Heart right ventricle (tissue), 16 donors: ENCODE measurements at regions not wholly inside any gene's neighbourhood (a gene's known extent, or its start where the extent isn't known, plus 50 kb on each side); places are given as distances from the start of the nearest gene placed in this dataset.

ENCODE experiments used
- ATAC-seq, 8 donors: fragments of 200-7000 bp; cut with Tn5 transposase; one replicate each; pipeline ENCODE4 v1.9.1; 2020; ENCODE audit warnings: mild to moderate bottlenecking in 8 of 8, moderate library complexity in 8 of 8, moderate number of reproducible peaks in 1 of 8
- DNase-seq, 2 donors: peaks; one replicate each; pipeline ENCODE4 v3.0.0-alpha.2; 2020
- H3K27ac ChIP-seq, 10 donors: fragments of 200-600 bp; sonication (generic) in 2 of 10; one replicate each; pipeline versions ENCODE4 v1.5.0 to v1.8.0; 2020 to 2022; ENCODE audit warnings: mild to moderate bottlenecking in 3 of 10
- H3K27me3 ChIP-seq, 7 donors: fragments of 200-600 bp; one replicate each; pipeline ENCODE4 v1.8.0; 2021 to 2022; ENCODE audit warnings: mild to moderate bottlenecking in 2 of 7
- H3K36me3 ChIP-seq, 9 donors: fragments of 200-600 bp; sonication (generic) in 1 of 9; one replicate each; pipeline versions ENCODE4 v1.5.0 to v1.8.0; 2020 to 2022; ENCODE audit warnings: mild to moderate bottlenecking in 2 of 9
- H3K4me1 ChIP-seq, 9 donors: fragments of 200-600 bp; sonication (generic) in 1 of 9; one replicate each; pipeline versions ENCODE4 v1.5.0 to v1.8.0; 2020 to 2022; ENCODE audit warnings: mild to moderate bottlenecking in 4 of 9
- H3K4me3 ChIP-seq, 10 donors: fragments of 200-600 bp; sonication (generic) in 2 of 10; one replicate each; pipeline versions ENCODE4 v1.5.0 to v1.8.0; 2020 to 2022; ENCODE audit warnings: mild to moderate bottlenecking in 7 of 10, moderate library complexity in 2 of 10
- H3K9me3 ChIP-seq, 11 donors: fragments of 200-600 bp in 10 of 11; sonication (generic) in 2 of 11; one replicate each; pipeline versions ENCODE4 v1.5.0 to v1.8.0; 2013 to 2022; ENCODE audit warnings: mild to moderate bottlenecking in 2 of 11, control low read depth in 1 of 11, moderate library complexity in 1 of 11
- WGBS, 2 donors: extraction: QIAGEN DNeasy Blood & Tissue Kit; methylation state at CpG; one replicate each; pipeline ENCODE4 v1.1.7; 2013; ENCODE audit warnings: inconsistent platforms in 1 of 2; 5-methylcytosine and 5-hydroxymethylcytosine counted together
- intact Hi-C, 10 donors: fragments of 100-400 bp; cut with DNase I; formaldehyde crosslinking; loops; one replicate each; pipeline versions ENCODE4 v1.11.1 to v1.14.2; 2022
- TF ChIP-seq, protein P1 (sequence below), 9 donors: fragments of 200-600 bp; sonication (generic) in 2 of 9; IDR thresholded peaks; one replicate each; pipeline versions ENCODE4 v1.5.0 to v1.8.0; 2021 to 2022; ENCODE audit warnings: antibody characterized with exemption in 9 of 9, mild to moderate bottlenecking in 5 of 9, moderate library complexity in 1 of 9
- donor health status: Arrhythmogenic right ventricular cardiomyopathy.
- donor health status: ischemic (EF 13 %, LVEDD 7.1; RV severe dilation, severe dysfunction).
- donor health status: healthy with polysubstance abuse.
- donor health status: DM: no; HTN: yes; CAD: no.
- donor health status: DM: no; HTN: no; CAD: no.
- donor health status: ischemic (EF 25% LVEDD 6.9; RV normal size, moderate dysfunction).
- donor health status: ischemic (EF 25% LVEDD 5.7; RV mildly dilated, moderate dysfunction).
- donor health status: healthy.
- donor health status: DM: yes; HTN: yes; CAD: no.
- donor health status: Ischemic cardiomyopathy.
- donor health status: ischemic (EF 35%, LVEDD 5.7; RV mildly dilated, moderate dysfunction).
- donor health status: nonischemic (EF 11% LVEDD 7.7; RV severe dilation, severe dysfunction).
- donor health status: DM: yes; HTN: yes; CAD: no.
- donor health status: PGD.
- donor health status: ischemic (EF 29% LVEDD 5.4; RV normal size, mild dysfunction).
- donor health status: nonischemic (EF 23%, LVEDD 6.1; RV moderate dilation, normal function).

DNA sequence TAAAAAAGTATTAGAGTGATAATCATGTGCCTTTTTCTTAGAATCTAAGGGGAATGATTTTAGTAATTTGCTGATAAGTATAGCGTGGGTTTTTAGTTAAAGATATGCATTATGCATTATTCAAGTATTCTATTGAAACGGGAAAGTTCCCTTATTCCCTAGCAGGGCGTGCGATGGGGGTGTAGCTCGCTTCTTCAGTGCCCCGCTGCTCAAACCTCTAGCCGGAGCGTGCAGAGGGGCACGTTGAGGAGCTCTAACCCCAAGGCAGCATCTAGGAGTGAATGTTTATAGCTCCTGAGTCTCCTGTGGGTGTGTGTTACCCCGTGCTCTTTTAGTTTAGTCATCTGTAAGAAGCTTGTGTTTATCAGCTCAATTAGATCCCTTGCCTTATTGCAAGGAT lies 1339.5 kb upstream of the MAP3K7 start:
- H3K27me3 ChIP-seq: no peaks in the 10 kb centered on the region
- TF ChIP-seq, protein P1, sequence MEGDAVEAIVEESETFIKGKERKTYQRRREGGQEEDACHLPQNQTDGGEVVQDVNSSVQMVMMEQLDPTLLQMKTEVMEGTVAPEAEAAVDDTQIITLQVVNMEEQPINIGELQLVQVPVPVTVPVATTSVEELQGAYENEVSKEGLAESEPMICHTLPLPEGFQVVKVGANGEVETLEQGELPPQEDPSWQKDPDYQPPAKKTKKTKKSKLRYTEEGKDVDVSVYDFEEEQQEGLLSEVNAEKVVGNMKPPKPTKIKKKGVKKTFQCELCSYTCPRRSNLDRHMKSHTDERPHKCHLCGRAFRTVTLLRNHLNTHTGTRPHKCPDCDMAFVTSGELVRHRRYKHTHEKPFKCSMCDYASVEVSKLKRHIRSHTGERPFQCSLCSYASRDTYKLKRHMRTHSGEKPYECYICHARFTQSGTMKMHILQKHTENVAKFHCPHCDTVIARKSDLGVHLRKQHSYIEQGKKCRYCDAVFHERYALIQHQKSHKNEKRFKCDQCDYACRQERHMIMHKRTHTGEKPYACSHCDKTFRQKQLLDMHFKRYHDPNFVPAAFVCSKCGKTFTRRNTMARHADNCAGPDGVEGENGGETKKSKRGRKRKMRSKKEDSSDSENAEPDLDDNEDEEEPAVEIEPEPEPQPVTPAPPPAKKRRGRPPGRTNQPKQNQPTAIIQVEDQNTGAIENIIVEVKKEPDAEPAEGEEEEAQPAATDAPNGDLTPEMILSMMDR (IDR thresholded peaks at IDR 0.05): no peak
- WGBS, 2 donors: 88% methylated on average over 10 of the region's 10 CpGs
- intact Hi-C loops: no loop called here
- H3K4me3 ChIP-seq: no peak overlapping the region
- H3K9me3 ChIP-seq: peaks cover 0 to 37% (median 13%) of the 10 kb centered on the region in 11 donors
- DNase-seq (no peak), ATAC-seq (no peak)
- H3K27ac ChIP-seq: no peak overlapping the region
- H3K36me3 ChIP-seq: no peaks in the 10 kb centered on the region
- no peaks in the 10 kb centered on the region for H3K4me1 ChIP-seq

DNA sequence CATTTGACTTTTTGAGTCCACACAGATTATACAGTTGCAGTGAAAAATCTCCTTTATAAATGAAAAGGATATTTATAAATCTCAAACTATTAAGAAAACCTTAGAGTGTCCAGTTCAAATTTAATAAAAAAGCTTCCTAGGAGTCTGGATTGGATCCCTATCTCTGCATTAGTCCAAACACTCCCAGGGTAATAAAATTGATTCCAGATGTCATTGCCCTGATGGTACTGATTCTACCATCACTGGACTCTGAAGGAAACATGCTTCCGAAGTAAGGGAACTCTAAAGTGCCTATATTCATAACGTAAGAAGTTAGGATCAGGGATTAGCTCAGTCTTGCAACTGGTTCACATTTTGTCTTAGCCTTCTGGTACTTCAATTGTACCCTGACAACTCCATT lies 1325.1 kb upstream of the MAP3K7 start:
- DNase-seq (no peak), ATAC-seq (no peak)
- H3K27ac ChIP-seq: no peak overlapping the region
- 92 to 98% methylated on average over 2 of the region's 2 CpGs for WGBS, 2 donors
- TF ChIP-seq, protein P1 (IDR thresholded peaks at IDR 0.05): no peak
- H3K9me3 ChIP-seq: peaks cover 0 to 13% (median 5%) of the 10 kb centered on the region in 11 donors
- intact Hi-C loops: no loop called here
- H3K4me3 ChIP-seq: no peak overlapping the region
- no peaks in the 10 kb centered on the region for H3K27me3 ChIP-seq
- no peaks in the 10 kb centered on the region for H3K4me1 ChIP-seq
- H3K36me3 ChIP-seq: no peaks in the 10 kb centered on the region

DNA sequence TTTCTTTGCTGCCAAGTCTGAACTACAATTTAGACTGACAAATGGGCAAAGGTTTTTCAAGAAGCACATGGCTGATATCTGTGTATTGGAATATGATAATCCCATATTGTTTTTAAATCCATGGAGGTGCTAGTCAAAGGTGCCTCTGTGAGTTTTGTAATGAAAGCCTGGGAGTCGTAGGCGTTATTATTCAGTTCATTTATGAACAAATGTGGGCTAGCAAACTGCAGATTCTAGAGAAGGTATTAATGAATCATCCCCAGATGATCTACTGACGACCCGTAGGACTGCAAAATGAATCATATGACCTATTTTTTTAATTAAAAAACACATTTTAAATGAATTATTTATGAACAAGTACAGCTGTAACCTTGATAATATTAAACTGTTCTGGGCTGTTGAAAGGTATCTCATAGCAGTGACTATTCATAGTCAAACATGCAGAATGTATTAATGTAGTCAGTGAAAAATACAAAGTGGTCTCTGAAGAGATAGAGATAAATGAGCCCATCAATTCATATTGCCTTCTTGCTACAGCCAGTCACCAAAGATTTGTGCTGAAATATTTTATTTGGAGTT lies 1317.8 kb upstream of the MAP3K7 start:
- TF ChIP-seq, protein P1 (IDR thresholded peaks at IDR 0.05): no peak
- no peak overlapping the region for H3K4me3 ChIP-seq
- H3K27me3 ChIP-seq: no peaks in the 10 kb centered on the region
- no peaks in the 10 kb centered on the region for H3K36me3 ChIP-seq
- ATAC-seq (no peak), DNase-seq (no peak)
- WGBS, 2 donors: 60 to 68% methylated on average over 4 of the region's 4 CpGs
- intact Hi-C loops: no loop called here
- peaks cover 0 to 15% (median 0%) of the 10 kb centered on the region in 11 donors for H3K9me3 ChIP-seq
- no peaks in the 10 kb centered on the region for H3K4me1 ChIP-seq
- H3K27ac ChIP-seq: no peak overlapping the region

DNA sequence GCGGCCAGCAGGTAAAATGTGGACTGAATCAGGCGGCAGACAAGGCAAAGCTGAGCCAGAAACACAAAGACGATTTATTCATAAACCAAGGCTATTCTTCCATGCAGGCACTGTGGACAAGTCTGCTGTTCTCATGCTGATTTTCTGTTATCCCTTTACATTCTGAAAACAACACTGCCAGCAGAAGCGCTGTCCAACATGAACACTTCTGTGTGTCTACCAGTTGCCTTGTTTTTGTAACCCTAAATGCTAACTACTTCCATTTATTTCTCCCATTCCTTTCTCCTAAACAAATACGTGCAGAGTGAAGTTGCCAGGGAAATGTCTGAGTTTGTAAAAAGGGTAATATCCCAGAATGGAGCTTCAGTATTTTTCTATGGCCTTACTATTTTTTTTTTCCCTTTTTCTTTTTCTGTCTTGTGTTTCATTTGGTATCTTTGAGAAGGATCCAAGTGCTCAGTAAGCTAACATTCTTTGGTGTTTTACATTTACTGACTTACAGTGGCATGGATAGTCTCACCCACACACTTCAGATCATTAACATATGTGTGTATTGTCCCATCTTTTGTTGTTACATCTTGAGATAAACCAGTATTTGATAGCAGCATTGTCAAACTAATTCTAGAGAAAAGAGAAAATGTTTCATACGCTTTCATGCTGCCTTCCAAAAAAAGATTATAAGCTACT lies 1308.9 kb upstream of the MAP3K7 start:
- intact Hi-C loops: no loop called here
- ATAC-seq (no peak), DNase-seq (no peak)
- Histone ChIP-seq H3K9me3 (peaks cover 0 to 25% (median 0%) of the 10 kb centered on the region in 11 donors), H3K27ac (no peak overlapping the region), H3K4me3 (no peak overlapping the region), H3K36me3 (no peaks in the 10 kb centered on the region), H3K27me3 (no peaks in the 10 kb centered on the region), H3K4me1 (no peaks in the 10 kb centered on the region)
- TF ChIP-seq, protein P1 (IDR thresholded peaks at IDR 0.05): no peak
- 66 to 67% methylated on average over 6 of the region's 6 CpGs for WGBS, 2 donors
